KMS-11 (cell line): ENCODE measurements at regions not wholly inside any gene's neighbourhood (a gene's known extent, or its start where the extent isn't known, plus 50 kb on each side); places are given as distances from the start of the nearest gene placed in this dataset.

Experiments
- H2AFZ ChIP-seq: fragments of 200-600 bp; sonication (generic); 2 replicates; pipeline ENCODE4 v1.6.1; 2016; ENCODE audit warnings: antibody characterized with exemption, mixed run types, low read depth
- H3K27ac ChIP-seq: fragments of 200-600 bp; sonication (generic); 2 replicates; pipeline ENCODE4 v1.6.1; 2016; ENCODE audit warnings: mild to moderate bottlenecking, mixed run types
- H3K27me3 ChIP-seq: fragments of 200-600 bp; sonication (generic); 2 replicates; pipeline ENCODE4 v1.6.1; 2017; ENCODE audit warnings: mild to moderate bottlenecking, low read depth, mixed run types, moderate library complexity; ENCODE audit not compliant: insufficient read depth
- H3K36me3 ChIP-seq: fragments of 200-600 bp; sonication (generic); 2 replicates; pipeline ENCODE4 v1.6.1; 2017; ENCODE audit warnings: mild to moderate bottlenecking, mixed run types; ENCODE audit not compliant: insufficient read depth
- H3K4me1 ChIP-seq: fragments of 200-600 bp; sonication (generic); 2 replicates; pipeline ENCODE4 v1.6.1; 2016; ENCODE audit warnings: mild to moderate bottlenecking, low read depth, mixed run types; ENCODE audit not compliant: poor library complexity, severe bottlenecking
- H3K4me2 ChIP-seq: fragments of 200-600 bp; sonication (generic); 2 replicates; pipeline ENCODE4 v1.7.0; 2016; ENCODE audit warnings: mild to moderate bottlenecking, mixed run types
- H3K4me3 ChIP-seq: fragments of 200-600 bp; sonication (generic); IDR thresholded peaks from 2 replicates; pipeline ENCODE4 v1.6.1; 2017; ENCODE audit warnings: low read depth, low read length, mixed read lengths; ENCODE audit not compliant: insufficient read depth
- H3K79me2 ChIP-seq: fragments of 200-600 bp; sonication (generic); 2 replicates; pipeline ENCODE4 v1.6.1; 2016; ENCODE audit warnings: low read depth, mixed run types; ENCODE audit not compliant: insufficient read depth
- H3K9ac ChIP-seq: fragments of 200-600 bp; sonication (generic); 2 replicates; pipeline ENCODE4 v1.6.1; 2016; ENCODE audit warnings: mild to moderate bottlenecking, mixed run types
- H4K20me1 ChIP-seq: fragments of 200-600 bp; sonication (generic); 2 replicates; pipeline ENCODE4 v1.6.1; 2016; ENCODE audit warnings: mild to moderate bottlenecking, mixed run types; ENCODE audit not compliant: insufficient read depth
- TF ChIP-seq, protein P1 (sequence below): fragments of 200-600 bp; sonication (generic); conservative IDR thresholded peaks from 2 replicates; pipeline ENCODE4 v1.6.1; 2017; ENCODE audit warnings: low read depth, mild to moderate bottlenecking, antibody characterized with exemption, low read length, moderate library complexity, mixed read lengths

GRCh38 chrX:145729635-145730034 is 88.0 kb upstream of the SLITRK2 start:
- Histone ChIP-seq H3K4me3 (no peak overlapping the region), H4K20me1 (no peaks in the 10 kb centered on the region), H2AFZ (no peak overlapping the region), H3K36me3 (no peaks in the 10 kb centered on the region), H3K27me3 (no peaks in the 10 kb centered on the region), H3K4me2 (no peak overlapping the region), H3K27ac (no peak overlapping the region), H3K9ac (no peak overlapping the region), H3K4me1 (no peaks in the 10 kb centered on the region), H3K79me2 (no peaks in the 10 kb centered on the region)
- TF ChIP-seq, protein P1, sequence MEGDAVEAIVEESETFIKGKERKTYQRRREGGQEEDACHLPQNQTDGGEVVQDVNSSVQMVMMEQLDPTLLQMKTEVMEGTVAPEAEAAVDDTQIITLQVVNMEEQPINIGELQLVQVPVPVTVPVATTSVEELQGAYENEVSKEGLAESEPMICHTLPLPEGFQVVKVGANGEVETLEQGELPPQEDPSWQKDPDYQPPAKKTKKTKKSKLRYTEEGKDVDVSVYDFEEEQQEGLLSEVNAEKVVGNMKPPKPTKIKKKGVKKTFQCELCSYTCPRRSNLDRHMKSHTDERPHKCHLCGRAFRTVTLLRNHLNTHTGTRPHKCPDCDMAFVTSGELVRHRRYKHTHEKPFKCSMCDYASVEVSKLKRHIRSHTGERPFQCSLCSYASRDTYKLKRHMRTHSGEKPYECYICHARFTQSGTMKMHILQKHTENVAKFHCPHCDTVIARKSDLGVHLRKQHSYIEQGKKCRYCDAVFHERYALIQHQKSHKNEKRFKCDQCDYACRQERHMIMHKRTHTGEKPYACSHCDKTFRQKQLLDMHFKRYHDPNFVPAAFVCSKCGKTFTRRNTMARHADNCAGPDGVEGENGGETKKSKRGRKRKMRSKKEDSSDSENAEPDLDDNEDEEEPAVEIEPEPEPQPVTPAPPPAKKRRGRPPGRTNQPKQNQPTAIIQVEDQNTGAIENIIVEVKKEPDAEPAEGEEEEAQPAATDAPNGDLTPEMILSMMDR = no peak

DNA sequence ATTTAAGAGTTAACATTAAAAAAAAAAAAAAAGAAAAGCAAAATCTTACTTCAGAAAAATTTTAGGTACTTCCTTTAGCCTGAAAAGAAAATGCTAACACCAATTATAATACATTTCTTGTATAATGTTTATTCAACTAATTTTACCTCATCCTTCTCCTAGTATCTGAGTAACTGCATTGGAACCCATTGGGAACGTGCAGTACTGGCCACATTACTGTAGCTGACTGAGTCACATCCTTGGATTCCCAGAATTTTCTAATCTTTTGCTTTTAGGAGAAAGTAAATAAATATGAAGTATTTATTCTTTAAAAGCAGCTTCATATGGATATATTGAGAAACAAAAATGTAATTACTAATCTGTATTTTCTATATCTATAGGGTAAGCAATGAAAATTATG is 82.6 kb upstream of the SLITRK2 start:
- no peaks in the 10 kb centered on the region for H3K27me3 ChIP-seq
- TF ChIP-seq, protein P1 = no peak

DNA sequence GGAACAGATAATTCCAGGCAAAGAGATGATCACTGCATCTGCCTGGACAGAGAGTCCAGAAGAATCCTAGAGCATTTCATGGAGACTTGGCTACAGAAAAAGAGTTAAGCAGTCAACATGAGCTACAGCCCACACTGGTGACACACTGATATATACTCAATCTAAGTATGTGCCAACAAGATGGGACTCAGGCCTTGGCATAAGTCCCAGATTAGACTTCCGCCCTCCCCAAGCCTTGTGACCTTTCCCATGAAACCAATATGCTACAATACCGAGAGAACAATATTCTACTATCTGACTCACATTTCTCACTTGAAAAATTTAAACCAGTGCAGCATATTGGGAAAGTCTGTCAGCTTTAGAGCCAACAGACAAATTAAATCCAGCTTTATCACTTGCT is 65.7 kb upstream of the SLITRK2 start:
- no peak overlapping the region for H3K4me2 ChIP-seq
- H3K27ac ChIP-seq = no peak overlapping the region
- H4K20me1 ChIP-seq = no peaks in the 10 kb centered on the region
- H3K27me3 ChIP-seq = no peaks in the 10 kb centered on the region
- TF ChIP-seq, protein P1 = no peak
- H3K9ac ChIP-seq = no peak overlapping the region
- H3K4me3 ChIP-seq = no peak overlapping the region
- H2AFZ ChIP-seq = no peak overlapping the region
- no peaks in the 10 kb centered on the region for H3K36me3 ChIP-seq
- H3K4me1 ChIP-seq = no peaks in the 10 kb centered on the region
- H3K79me2 ChIP-seq = no peaks in the 10 kb centered on the region

More for the DNA sequence above, 82.6 kb upstream of the SLITRK2 start:
- Histone ChIP-seq H3K4me2 (no peak overlapping the region), H3K4me1 (no peaks in the 10 kb centered on the region), H3K4me3 (no peak overlapping the region), H3K36me3 (no peaks in the 10 kb centered on the region), H3K79me2 (no peaks in the 10 kb centered on the region), H2AFZ (no peak overlapping the region), H4K20me1 (no peaks in the 10 kb centered on the region), H3K27ac (no peak overlapping the region), H3K9ac (no peak overlapping the region)
